ENCODE measurements at regions not wholly inside any gene's neighbourhood (a gene's known extent, or its start where the extent isn't known, plus 50 kb on each side); places are given as distances from the start of the nearest gene placed in this dataset.

DNA sequence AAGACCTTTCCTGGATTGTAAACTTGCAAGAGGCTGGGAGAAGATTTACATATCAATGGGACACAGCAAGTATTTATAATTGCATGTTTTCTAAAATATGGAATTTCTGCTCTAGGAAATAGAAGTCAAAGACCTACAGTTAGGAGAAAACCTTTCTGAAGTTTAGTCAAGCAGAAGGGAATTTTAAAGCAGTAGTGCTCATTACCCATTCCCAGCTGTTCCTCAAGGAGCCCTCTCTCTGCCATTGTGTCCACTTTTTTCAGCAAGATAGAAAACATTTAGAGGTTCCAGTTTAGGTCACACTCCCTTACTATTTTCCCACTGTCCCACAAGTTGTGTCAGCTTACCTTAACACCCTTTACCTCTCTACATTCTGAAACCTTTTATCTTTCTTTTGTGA lies 584.0 kb upstream of the CHAC2 start:
- no peaks in the 10 kb centered on the region for H3K4me1 ChIP-seq
- TF ChIP-seq, protein P1, sequence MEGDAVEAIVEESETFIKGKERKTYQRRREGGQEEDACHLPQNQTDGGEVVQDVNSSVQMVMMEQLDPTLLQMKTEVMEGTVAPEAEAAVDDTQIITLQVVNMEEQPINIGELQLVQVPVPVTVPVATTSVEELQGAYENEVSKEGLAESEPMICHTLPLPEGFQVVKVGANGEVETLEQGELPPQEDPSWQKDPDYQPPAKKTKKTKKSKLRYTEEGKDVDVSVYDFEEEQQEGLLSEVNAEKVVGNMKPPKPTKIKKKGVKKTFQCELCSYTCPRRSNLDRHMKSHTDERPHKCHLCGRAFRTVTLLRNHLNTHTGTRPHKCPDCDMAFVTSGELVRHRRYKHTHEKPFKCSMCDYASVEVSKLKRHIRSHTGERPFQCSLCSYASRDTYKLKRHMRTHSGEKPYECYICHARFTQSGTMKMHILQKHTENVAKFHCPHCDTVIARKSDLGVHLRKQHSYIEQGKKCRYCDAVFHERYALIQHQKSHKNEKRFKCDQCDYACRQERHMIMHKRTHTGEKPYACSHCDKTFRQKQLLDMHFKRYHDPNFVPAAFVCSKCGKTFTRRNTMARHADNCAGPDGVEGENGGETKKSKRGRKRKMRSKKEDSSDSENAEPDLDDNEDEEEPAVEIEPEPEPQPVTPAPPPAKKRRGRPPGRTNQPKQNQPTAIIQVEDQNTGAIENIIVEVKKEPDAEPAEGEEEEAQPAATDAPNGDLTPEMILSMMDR (IDR thresholded peaks at IDR 0.05): no peak
- H3K27ac ChIP-seq: no peak overlapping the region
- ATAC-seq: no peak
- H3K9me3 ChIP-seq: no peaks in the 10 kb centered on the region
- intact Hi-C loops (cut with DNase I): no loop called here
- no peak overlapping the region for H3K4me3 ChIP-seq
- no peaks in the 10 kb centered on the region for H3K36me3 ChIP-seq
- H3K27me3 ChIP-seq (ENCODE audit: low read depth): no peaks in the 10 kb centered on the region
- DNase-seq: no peak

DNA sequence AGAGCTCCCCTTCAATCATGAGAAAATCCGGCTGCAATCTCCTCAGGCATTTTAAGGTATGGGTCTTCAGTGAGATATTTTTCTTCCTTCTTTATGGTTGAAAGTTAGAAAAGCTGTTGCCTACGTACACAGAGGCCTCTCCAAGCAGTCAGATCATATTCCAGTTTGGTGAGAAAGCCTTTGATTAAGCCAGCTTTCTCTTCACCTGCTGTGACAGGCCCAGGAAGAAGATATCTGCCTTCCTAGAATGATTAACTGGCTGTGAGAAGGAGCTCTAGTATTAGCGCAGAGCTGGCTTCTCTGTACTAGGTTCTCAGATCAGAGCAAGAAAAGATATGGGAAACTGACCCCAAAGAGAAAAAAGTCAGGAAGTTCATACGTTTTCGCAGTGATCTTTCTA lies 585.0 kb upstream of the CHAC2 start:
- intact Hi-C loops (cut with DNase I): no loop called here
- Histone ChIP-seq H3K36me3 (no peaks in the 10 kb centered on the region), H3K27me3 (ENCODE audit: low read depth) (no peaks in the 10 kb centered on the region), H3K4me3 (no peak overlapping the region), H3K4me1 (no peaks in the 10 kb centered on the region), H3K27ac (no peak overlapping the region), H3K9me3 (no peaks in the 10 kb centered on the region)
- TF ChIP-seq, protein P1 (IDR thresholded peaks at IDR 0.05): no peak
- ATAC-seq: no peak
- DNase-seq: no peak

DNA sequence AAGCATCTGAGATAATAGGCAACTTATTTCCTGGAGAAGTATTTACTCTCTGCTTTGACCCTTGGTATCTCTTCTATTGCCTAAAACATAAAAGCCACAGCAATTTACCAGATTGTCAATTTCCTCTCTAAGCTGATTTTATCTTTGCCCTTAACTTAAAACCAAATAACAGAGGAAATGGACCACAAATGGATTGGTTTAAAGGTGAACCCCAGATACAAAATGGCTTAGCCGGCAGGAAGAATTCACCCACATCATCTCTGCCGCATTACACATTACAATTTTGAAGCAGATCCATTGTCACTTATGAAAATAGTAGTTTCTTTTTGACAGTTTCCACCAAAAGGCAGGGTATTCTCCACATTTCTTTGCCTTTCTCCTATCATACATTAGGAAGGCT lies 585.8 kb upstream of the CHAC2 start:
- no peak overlapping the region for H3K27ac ChIP-seq
- intact Hi-C loops (cut with DNase I): no loop called here
- no peaks in the 10 kb centered on the region for H3K27me3 ChIP-seq (ENCODE audit: low read depth)
- TF ChIP-seq, protein P1 (IDR thresholded peaks at IDR 0.05): no peak
- no peaks in the 10 kb centered on the region for H3K36me3 ChIP-seq
- H3K9me3 ChIP-seq: no peaks in the 10 kb centered on the region
- DNase-seq (no peak), ATAC-seq (no peak)
- H3K4me3 ChIP-seq: no peak overlapping the region
- H3K4me1 ChIP-seq: no peaks in the 10 kb centered on the region

DNA sequence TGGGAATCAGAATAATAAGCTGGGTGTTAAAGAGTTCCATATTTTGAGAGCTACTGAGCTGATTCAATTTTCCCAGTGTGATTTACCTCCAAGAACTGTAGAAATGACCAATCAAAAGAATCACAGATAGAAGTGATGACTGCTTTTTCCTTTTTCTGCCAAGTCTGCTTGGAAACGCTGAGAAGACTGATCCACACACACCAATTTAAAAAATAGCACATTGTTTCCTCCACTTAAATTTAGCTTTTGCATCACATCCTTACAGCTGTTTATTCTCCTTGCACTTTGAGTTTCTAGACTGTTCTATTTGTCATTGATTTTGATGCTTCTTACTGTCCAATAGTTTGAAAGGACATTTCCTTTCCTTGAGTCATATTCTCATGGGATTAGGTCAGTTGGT lies 590.3 kb upstream of the CHAC2 start:
- no peaks in the 10 kb centered on the region for H3K27me3 ChIP-seq (ENCODE audit: low read depth)
- no peaks in the 10 kb centered on the region for H3K9me3 ChIP-seq
- TF ChIP-seq, protein P1 (IDR thresholded peaks at IDR 0.05): no peak
- no peak overlapping the region for H3K4me3 ChIP-seq
- no peaks in the 10 kb centered on the region for H3K36me3 ChIP-seq
- no peak overlapping the region for H3K27ac ChIP-seq
- H3K4me1 ChIP-seq: no peaks in the 10 kb centered on the region
- no peak for DNase-seq
- ATAC-seq: no peak
- intact Hi-C loops (cut with DNase I): no loop called here

DNA sequence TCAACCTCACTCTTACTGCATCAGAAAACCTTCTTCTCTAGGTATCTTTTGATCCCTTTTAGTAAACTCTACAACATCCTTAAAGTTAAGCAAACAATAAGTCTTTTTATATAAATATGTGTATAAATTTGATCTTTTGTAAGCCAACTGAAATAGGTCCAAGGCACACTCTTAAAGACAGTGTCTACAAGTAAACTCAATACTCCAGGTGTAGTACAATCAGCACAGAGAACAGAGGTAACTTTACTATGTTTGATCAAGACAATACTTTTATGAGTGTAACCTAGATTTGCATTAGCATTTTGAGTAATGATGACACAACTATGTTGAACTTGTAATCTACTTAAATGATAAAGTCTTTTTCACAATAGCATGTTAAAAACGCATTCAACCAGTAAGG lies 593.1 kb upstream of the CHAC2 start:
- ATAC-seq (no peak), DNase-seq (no peak)
- intact Hi-C loops (cut with DNase I): no loop called here
- TF ChIP-seq, protein P1 (IDR thresholded peaks at IDR 0.05): no peak
- H3K9me3 ChIP-seq: no peaks in the 10 kb centered on the region
- no peaks in the 10 kb centered on the region for H3K27me3 ChIP-seq (ENCODE audit: low read depth)
- H3K27ac ChIP-seq: no peak overlapping the region
- H3K4me3 ChIP-seq: no peak overlapping the region
- no peaks in the 10 kb centered on the region for H3K36me3 ChIP-seq
- H3K4me1 ChIP-seq: peaks cover 4% of the 10 kb centered on the region
